GM12864 (cell line): ENCODE measurements at regions not wholly inside any gene's neighbourhood (a gene's known extent, or its start where the extent isn't known, plus 50 kb on each side); places are given as distances from the start of the nearest gene placed in this dataset.

Experiments used
- DNase-seq: peaks from one replicate; pipeline ENCODE4 v3.0.0-alpha.2; 2011; ENCODE audit warnings: low read depth
- H3K4me3 ChIP-seq: 2 replicates; pipeline ENCODE4 v1.5.1; 2011; ENCODE audit warnings: mild to moderate bottlenecking, low read depth, low read length, control low read depth
- CTCF ChIP-seq: IDR thresholded peaks from 2 replicates; pipeline ENCODE4 v1.5.1; 2011; ENCODE audit warnings: low read depth, mild to moderate bottlenecking, moderate library complexity, low read length, control low read depth, inconsistent platforms; ENCODE audit errors: missing control alignments

GRCh38 chr13:74647211-74647610 lies 513.0 kb upstream of the KLF12 start:
- no peak for TF ChIP-seq CTCF
- no peak for DNase-seq
- H3K4me3 ChIP-seq = no peak overlapping the region

- no peak for DNase-seq
- no peak for TF ChIP-seq CTCF
- no peak overlapping the region for H3K4me3 ChIP-seq
Observed at GRCh38 chr13:74646091-74646490, 511.9 kb upstream of the KLF12 start.

GRCh38 chr13:74645586-74645985 lies 511.4 kb upstream of the KLF12 start:
- TF ChIP-seq CTCF = no peak
- no peak overlapping the region for H3K4me3 ChIP-seq
- DNase-seq = no peak

GRCh38 chr13:74644229-74644628 lies 510.0 kb upstream of the KLF12 start:
- no peak overlapping the region for H3K4me3 ChIP-seq
- no peak for DNase-seq
- TF ChIP-seq CTCF = no peak

GRCh38 chr13:74641586-74641985 lies 507.4 kb upstream of the KLF12 start:
- no peak overlapping the region for H3K4me3 ChIP-seq
- no peak for DNase-seq

GRCh38 chr13:74633734-74634133 lies 499.5 kb upstream of the KLF12 start:
- no peak for TF ChIP-seq CTCF
- DNase-seq = no peak

More at GRCh38 chr13:74641586-74641985, 507.4 kb upstream of the KLF12 start:
- TF ChIP-seq CTCF = no peak

GRCh38 chr13:74629985-74630384 lies 495.8 kb upstream of the KLF12 start:
- no peak for TF ChIP-seq CTCF
- H3K4me3 ChIP-seq = no peak overlapping the region
- DNase-seq = no peak

More at GRCh38 chr13:74633734-74634133, 499.5 kb upstream of the KLF12 start:
- H3K4me3 ChIP-seq = no peak overlapping the region
